ENCODE measurements at regions not wholly inside any gene's neighbourhood (a gene's known extent, or its start where the extent isn't known, plus 50 kb on each side); places are given as distances from the start of the nearest gene placed in this dataset.

- H2AK5ac ChIP-seq (ENCODE audit: low read depth, low read length): no peak overlapping the region
- H3K9ac ChIP-seq (replicated peaks in 1 of 4; ENCODE audit: extremely low read depth in 1 of 4, low read depth in 3 of 4, low read length in 3 of 4): no peak overlapping the region
- H2AFZ ChIP-seq (ENCODE audit: low read length): no peak overlapping the region
- H3K27me3 ChIP-seq (replicated peaks in 1 of 4; ENCODE audit: control insufficient read depth in 3 of 4, extremely low read depth in 1 of 4, insufficient read depth in 3 of 4, low read length in 3 of 4): no peaks in the 10 kb centered on the region
- TF ChIP-seq CHD1 (IDR thresholded peaks at IDR 0.05; ENCODE audit: low read depth, low read length): no peak
- no peak for TF ChIP-seq MAX (IDR thresholded peaks at IDR 0.05)
- TF ChIP-seq CTBP2 (IDR thresholded peaks at IDR 0.05; ENCODE audit: borderline replicate concordance, insufficient read depth, insufficient read length, low read length): no peak
- TF ChIP-seq TBP (IDR thresholded peaks at IDR 0.05; ENCODE audit: low read depth, low read length): no peak
- no peak for TF ChIP-seq POLR2AphosphoS5 (IDR thresholded peaks at IDR 0.05; ENCODE audit: low read depth, low read length)
- no peak for TF ChIP-seq YY1 (IDR thresholded peaks at IDR 0.05; ENCODE audit: low read depth, low read length)
- TF ChIP-seq SP1 (IDR thresholded peaks at IDR 0.05; ENCODE audit: low read depth, low read length): no peak
- no peak for TF ChIP-seq SAP30 (IDR thresholded peaks at IDR 0.05; ENCODE audit: insufficient read depth, insufficient replicate concordance, low read length)
- TF ChIP-seq E2F6 (IDR thresholded peaks at IDR 0.05): no peak
- TF ChIP-seq SP2 (IDR thresholded peaks at IDR 0.05; ENCODE audit: low read length): no peak
- TF ChIP-seq BCL11A (IDR thresholded peaks at IDR 0.05; ENCODE audit: low read depth in 2 of 2, low read length in 2 of 2): no peak
- no peak for TF ChIP-seq SP4 (IDR thresholded peaks at IDR 0.05; ENCODE audit: low read length)
- TF ChIP-seq SRF (IDR thresholded peaks at IDR 0.05; ENCODE audit: low read depth, low read length): no peak
- no peak overlapping the region for H3K4me3 ChIP-seq (ENCODE audit: extremely low read depth in 1 of 4, insufficient read depth in 2 of 4, low read depth in 3 of 4, low read length in 4 of 4)
- H3K36me3 ChIP-seq (ENCODE audit: control insufficient read depth in 2 of 4, insufficient read depth in 4 of 4, low read length in 3 of 4): no peaks in the 10 kb centered on the region
- ChIA-PET POLR2A (ENCODE audit: partially characterized antibody) (no interaction called here), CTCF (ENCODE audit: partially characterized antibody) (no interaction called here)
- no peaks in the 10 kb centered on the region for H3K79me2 ChIP-seq (ENCODE audit: control insufficient read depth in 1 of 2, insufficient read depth in 2 of 2, low read length in 2 of 2)
- no peak overlapping the region for H3K4me2 ChIP-seq (ENCODE audit: insufficient read depth in 1 of 2, low read depth in 2 of 2, low read length in 2 of 2)
- H2BK12ac ChIP-seq (ENCODE audit: low read depth, low read length): no peak overlapping the region
- no peak overlapping the region for H4K5ac ChIP-seq (ENCODE audit: insufficient read length, low read depth, low read length)
- no peak overlapping the region for H2BK120ac ChIP-seq (replicated peaks; ENCODE audit: low read depth, low read length)
- no peak overlapping the region for H4K8ac ChIP-seq (ENCODE audit: extremely low read depth, insufficient read depth, low read length)
- H3K4me1 ChIP-seq (replicated peaks in 1 of 4; ENCODE audit: control insufficient read depth in 3 of 4, insufficient read depth in 4 of 4, low read length in 3 of 4): peaks cover 0 to 3% (median 1%) of the 10 kb centered on the region in 4 experiments; a peak in 3 of 7 replicates
- H3K56ac ChIP-seq (replicated peaks; ENCODE audit: insufficient read length, low read depth, low read length): no peak overlapping the region
- no peak overlapping the region for H3K18ac ChIP-seq (ENCODE audit: extremely low read depth, low read length)
- no peak overlapping the region for H2BK20ac ChIP-seq (ENCODE audit: low read length)
- H3K23ac ChIP-seq (ENCODE audit: insufficient read length): no peak overlapping the region
- FAIRE-seq: no peak
- no peak overlapping the region for H3K27ac ChIP-seq (ENCODE audit: low read depth, low read length)
- no peak overlapping the region for H3K14ac ChIP-seq (ENCODE audit: insufficient read length)
- H2BK5ac ChIP-seq (ENCODE audit: low read depth, low read length): no peak overlapping the region
- no peak for DNase-seq (ENCODE audit: low read depth in 1 of 2, low spot score in 2 of 2)
- no peak overlapping the region for H3K4ac ChIP-seq (replicated peaks; ENCODE audit: insufficient read length, low read depth, low read length)
- peaks cover 0 to 3% of the 10 kb centered on the region in 2 experiments; a peak in 1 of 4 replicates for H3K9me3 ChIP-seq (ENCODE audit: insufficient read depth in 2 of 2, low read depth in 1 of 2, low read length in 1 of 2)
- no peaks in the 10 kb centered on the region for H4K20me1 ChIP-seq (replicated peaks in 1 of 2; ENCODE audit: control insufficient read depth in 1 of 2, insufficient read depth in 2 of 2, low read length in 2 of 2)
- H2BK15ac ChIP-seq (ENCODE audit: low read length): no peak overlapping the region
- H3K79me1 ChIP-seq (ENCODE audit: low read depth, low read length): no peaks in the 10 kb centered on the region
- no peaks in the 10 kb centered on the region for H3K23me2 ChIP-seq (ENCODE audit: low read depth, low read length)
- no peak overlapping the region for H4K91ac ChIP-seq (replicated peaks; ENCODE audit: insufficient read length, low read length)
Observed at GRCh38 chr4:186848437-186848836, 124.8 kb upstream of the FAT1 start.

Measured in H1 (cell line).